ENCODE measurements at regions not wholly inside any gene's neighbourhood (a gene's known extent, or its start where the extent isn't known, plus 50 kb on each side); places are given as distances from the start of the nearest gene placed in this dataset.

- TF ChIP-seq TAF1 (IDR thresholded peaks at IDR 0.05; ENCODE audit: borderline replicate concordance, insufficient read depth, low read length) (no peak), POLR2AphosphoS5 (IDR thresholded peaks at IDR 0.05; ENCODE audit: low read depth, low read length) (no peak)
These were observed 1193.3 kb downstream of the FLRT2 start for GRCh38 chr14:86723254-86723624.

All from PFSK-1 (cell line).